PC-9 (cell line): ENCODE measurements at regions not wholly inside any gene's neighbourhood (a gene's known extent, or its start where the extent isn't known, plus 50 kb on each side); places are given as distances from the start of the nearest gene placed in this dataset.

ENCODE experiments used
- BruUV-seq: library from RNA; stranded (reverse); fragments of 400-500 nt; replicated peaks from 2 replicates; lab custom pipeline; 2021; lab: Mats Ljungman, UMichigan
- CTCF ChIA-PET: fragments of 300-600 bp; sonication (Branson Sonifier 250); formaldehyde crosslinking; loops from one replicate; lab custom pipeline; 2022; ENCODE audit warnings: antibody characterized with exemption; lab: Charles Lee
- POLR2A ChIA-PET: fragments of 300-600 bp; sonication (Branson Sonifier 250); formaldehyde crosslinking; loops from one replicate; lab custom pipeline; 2022; ENCODE audit warnings: antibody characterized with exemption; ENCODE audit not compliant: unreplicated experiment; lab: Charles Lee
- DNase-seq, 2 experiments: peaks; one replicate each; pipeline versions ENCODE4 v3.0.0 to v3.0.0-alpha.2; 2015 to 2022; ENCODE audit warnings: mixed read lengths in 1 of 2
- H2AFZ ChIP-seq: fragments of 200-600 bp; sonication (generic); 2 replicates; pipeline ENCODE4 v1.8.1; 2017; ENCODE audit warnings: antibody characterized with exemption
- H3F3A ChIP-seq: fragments of 200-600 bp; sonication (generic); 2 replicates; pipeline ENCODE4 v1.8.1; 2017; ENCODE audit warnings: antibody characterized with exemption, mild to moderate bottlenecking, low read depth; ENCODE audit not compliant: insufficient read depth
- H3K27ac ChIP-seq: fragments of 200-600 bp; sonication (generic); 2 replicates; pipeline ENCODE4 v1.6.1; 2016; ENCODE audit warnings: mixed run types
- H3K27me3 ChIP-seq: fragments of 200-600 bp; sonication (generic); 2 replicates; pipeline ENCODE4 v1.6.1; 2016; ENCODE audit warnings: low read depth, mixed run types; ENCODE audit not compliant: insufficient read depth
- H3K36me3 ChIP-seq: fragments of 200-600 bp; sonication (generic); 2 replicates; pipeline ENCODE4 v1.6.1; 2016; ENCODE audit warnings: low read depth, mixed run types
- H3K4me1 ChIP-seq: fragments of 200-600 bp; sonication (generic); replicated peaks from 2 replicates; pipeline ENCODE4 v1.6.1; 2016; ENCODE audit warnings: mixed run types; ENCODE audit not compliant: insufficient read depth
- H3K4me2 ChIP-seq: fragments of 200-600 bp; sonication (generic); 2 replicates; pipeline ENCODE4 v1.6.1; 2017; ENCODE audit warnings: mixed run types
- H3K4me3 ChIP-seq: fragments of 200-600 bp; sonication (generic); 2 replicates; pipeline ENCODE4 v1.6.1; 2016; ENCODE audit warnings: mixed run types
- H3K79me2 ChIP-seq: fragments of 200-600 bp; sonication (generic); 2 replicates; pipeline ENCODE4 v1.6.1; 2017; ENCODE audit warnings: low read depth, mixed run types
- H3K9me2 ChIP-seq: fragments of 200-600 bp; sonication (generic); 2 replicates; pipeline ENCODE4 v1.8.1; 2017; ENCODE audit warnings: mild to moderate bottlenecking; ENCODE audit not compliant: insufficient read depth
- H3K9me3 ChIP-seq: fragments of 200-600 bp; sonication (generic); 2 replicates; pipeline ENCODE4 v1.8.1; 2016; ENCODE audit warnings: low read depth; ENCODE audit not compliant: insufficient read depth
- H4K20me1 ChIP-seq: fragments of 200-600 bp; sonication (generic); 2 replicates; pipeline ENCODE4 v1.8.1; 2017; ENCODE audit not compliant: insufficient read depth
- CTCF ChIP-seq: fragments of 200-600 bp; sonication (generic); conservative IDR thresholded peaks from 2 replicates; pipeline ENCODE4 v1.6.1; 2017; ENCODE audit warnings: mixed run types, antibody characterized with exemption, mild to moderate bottlenecking, moderate library complexity
- EZH2 ChIP-seq: fragments of 200-600 bp; sonication (generic); IDR thresholded peaks from 2 replicates; pipeline ENCODE4 v1.8.0; 2017; ENCODE audit warnings: antibody characterized with exemption, low read depth
- intact Hi-C: fragments of 100-400 bp; cut with micrococcal nuclease; formaldehyde crosslinking; loops from one replicate; pipeline ENCODE4 v1.10.0; 2022; ENCODE audit not compliant: unreplicated experiment

GRCh38 chr2:160731856-160732255 lies 238.2 kb upstream of the RBMS1 start:
- Histone ChIP-seq H3K4me3 (no peak overlapping the region), H3K36me3 (no peaks in the 10 kb centered on the region), H4K20me1 (no peaks in the 10 kb centered on the region), H3K4me2 (no peak overlapping the region), H3K27ac (no peak overlapping the region), H3K9me3 (no peaks in the 10 kb centered on the region), H2AFZ (no peak overlapping the region), H3F3A (0 out of 2 replicates have a peak, but pooled peaks cover 5% of the 10 kb centered on the region), H3K79me2 (no peaks in the 10 kb centered on the region), H3K4me1 (peaks cover 8% of the 10 kb centered on the region), H3K9me2 (no peaks in the 10 kb centered on the region; the same call in 1 of the 2 replicates), H3K27me3 (no peaks in the 10 kb centered on the region)
- ChIA-PET CTCF (no interaction called here), POLR2A (no interaction called here)
- intact Hi-C loops = no loop called here
- TF ChIP-seq CTCF = no peak
- no peak for TF ChIP-seq EZH2
- no peak for DNase-seq
- BruUV-seq = no TSS peak

GRCh38 chr2:160735696-160736095 lies 242.1 kb upstream of the RBMS1 start:
- Histone ChIP-seq H3K9me2 (no peaks in the 10 kb centered on the region; the same call in 1 of the 2 replicates), H3K4me1 (peaks cover 11% of the 10 kb centered on the region), H2AFZ (no peak overlapping the region), H3K27me3 (no peaks in the 10 kb centered on the region), H4K20me1 (no peaks in the 10 kb centered on the region), H3K79me2 (no peaks in the 10 kb centered on the region), H3F3A (0 out of 2 replicates have a peak, but pooled peaks cover 5% of the 10 kb centered on the region), H3K4me2 (no peak overlapping the region), H3K9me3 (no peaks in the 10 kb centered on the region), H3K4me3 (no peak overlapping the region), H3K36me3 (no peaks in the 10 kb centered on the region), H3K27ac (no peak overlapping the region)
- ChIA-PET POLR2A (no interaction called here), CTCF (no interaction called here)
- no peak for DNase-seq
- BruUV-seq = no TSS peak
- intact Hi-C loops = no loop called here
- TF ChIP-seq EZH2 (no peak), CTCF (no peak)

- peak overlapping the region; percentile 42 for H3K27ac ChIP-seq
- TF ChIP-seq CTCF = no peak
- no peak for TF ChIP-seq EZH2
- no peaks in the 10 kb centered on the region for H3K36me3 ChIP-seq
- H2AFZ ChIP-seq = no peak overlapping the region
- peak; percentile 5 to 58 for DNase-seq
- CTCF ChIA-PET = no interaction called here
- H3K4me1 ChIP-seq = peaks cover 11% of the 10 kb centered on the region
- H3K4me3 ChIP-seq = no peak overlapping the region
- H3K79me2 ChIP-seq = no peaks in the 10 kb centered on the region
- no peaks in the 10 kb centered on the region for H3K27me3 ChIP-seq
- POLR2A ChIA-PET = interaction anchor here (0.6 kb wide), 1 partner anchor 29 kb away, joined by 9 read pairs; no protein-coding TSS in a partner anchor
- no peaks in the 10 kb centered on the region for H4K20me1 ChIP-seq
- BruUV-seq = no TSS peak
- H3F3A ChIP-seq = 0 out of 2 replicates have a peak, but pooled peaks cover 5% of the 10 kb centered on the region
- H3K4me2 ChIP-seq = peak overlapping the region; percentile 21
- no peaks in the 10 kb centered on the region for H3K9me3 ChIP-seq
- H3K9me2 ChIP-seq = no peaks in the 10 kb centered on the region; the same call in 1 of the 2 replicates
- intact Hi-C loops = no loop called here
Observed at GRCh38 chr2:160736148-160737028, 242.8 kb upstream of the RBMS1 start.
